ENCODE measurements at regions not wholly inside any gene's neighbourhood (a gene's known extent, or its start where the extent isn't known, plus 50 kb on each side); places are given as distances from the start of the nearest gene placed in this dataset.

GRCh38 chrX:20433388-20433775 lies 166.7 kb upstream of the RPS6KA3 start:
- FAIRE-seq (no peak), ATAC-seq (no peak), DNase-seq (no peak)
- no peaks in the 10 kb centered on the region for H3K9me3 ChIP-seq
- no peak for TF ChIP-seq CTCF (IDR thresholded peaks at IDR 0.05)
- 80 to 90% methylated on average over 1 of the region's 1 CpG for WGBS, 2 donors
- H3K4me1 ChIP-seq, result no peaks in the 10 kb centered on the region
- H3K27me3 ChIP-seq, result no peaks in the 10 kb centered on the region
- H3K27ac ChIP-seq, result no peak overlapping the region
- no peak overlapping the region for H3K4me3 ChIP-seq
- no peaks in the 10 kb centered on the region for H3K36me3 ChIP-seq
- intact Hi-C loops (cut with DNase I), result no loop called here

- Histone ChIP-seq H3K4me1 (no peaks in the 10 kb centered on the region), H3K27me3 (no peaks in the 10 kb centered on the region), H3K27ac (no peak overlapping the region), H3K9me3 (no peaks in the 10 kb centered on the region), H3K36me3 (no peaks in the 10 kb centered on the region), H3K4me3 (no peak overlapping the region)
- intact Hi-C loops (cut with DNase I), result no loop called here
- WGBS, 2 donors, result 62 to 72% methylated on average over 2 of the region's 2 CpGs
- FAIRE-seq, result no peak
- DNase-seq, result no peak
- no peak for ATAC-seq
- no peak for TF ChIP-seq CTCF (IDR thresholded peaks at IDR 0.05)
These were observed 166.2 kb upstream of the RPS6KA3 start for GRCh38 chrX:20432746-20433387.

GRCh38 chrX:20432048-20432447 lies 165.3 kb upstream of the RPS6KA3 start:
- intact Hi-C loops (cut with DNase I), result no loop called here
- WGBS, 2 donors, result 60 to 79% methylated on average over 3 of the region's 3 CpGs
- Histone ChIP-seq H3K36me3 (no peaks in the 10 kb centered on the region), H3K4me3 (no peak overlapping the region), H3K27ac (no peak overlapping the region), H3K27me3 (no peaks in the 10 kb centered on the region), H3K9me3 (no peaks in the 10 kb centered on the region), H3K4me1 (no peaks in the 10 kb centered on the region)
- TF ChIP-seq CTCF (IDR thresholded peaks at IDR 0.05), result no peak
- DNase-seq (no peak), FAIRE-seq (no peak), ATAC-seq (no peak)

- no peak overlapping the region for H3K27ac ChIP-seq
- intact Hi-C loops (cut with DNase I), result no loop called here
- no peak for DNase-seq
- FAIRE-seq, result no peak
- H3K4me3 ChIP-seq, result no peak overlapping the region
- WGBS, 2 donors, result 50 to 62% methylated on average over 1 of the region's 1 CpG
- no peaks in the 10 kb centered on the region for H3K36me3 ChIP-seq
- no peak for TF ChIP-seq CTCF (IDR thresholded peaks at IDR 0.05)
- H3K4me1 ChIP-seq, result no peaks in the 10 kb centered on the region
- no peak for ATAC-seq
- H3K9me3 ChIP-seq, result no peaks in the 10 kb centered on the region
- no peaks in the 10 kb centered on the region for H3K27me3 ChIP-seq
These were observed 164.8 kb upstream of the RPS6KA3 start for GRCh38 chrX:20431486-20431885.

- 71 to 90% methylated on average over 3 of the region's 3 CpGs for WGBS, 2 donors
- no peak for TF ChIP-seq CTCF (IDR thresholded peaks at IDR 0.05)
- H3K4me1 ChIP-seq, result no peaks in the 10 kb centered on the region
- FAIRE-seq (no peak), ATAC-seq (no peak), DNase-seq (no peak)
- no peaks in the 10 kb centered on the region for H3K27me3 ChIP-seq
- H3K4me3 ChIP-seq, result no peak overlapping the region
- H3K27ac ChIP-seq, result no peak overlapping the region
- no peaks in the 10 kb centered on the region for H3K36me3 ChIP-seq
- intact Hi-C loops (cut with DNase I), result no loop called here
- no peaks in the 10 kb centered on the region for H3K9me3 ChIP-seq
These were observed 160.6 kb upstream of the RPS6KA3 start for GRCh38 chrX:20427173-20427770.
